HEK293T (cell line): ENCODE measurements at regions not wholly inside any gene's neighbourhood (a gene's known extent, or its start where the extent isn't known, plus 50 kb on each side); places are given as distances from the start of the nearest gene placed in this dataset.

ENCODE experiments used
- ARNT ChIP-seq: fragments of 450-650 bp; IDR thresholded peaks from 2 replicates; pipeline ENCODE4 v1.6.1; 2017; ENCODE audit warnings: mild to moderate bottlenecking
- BHLHE40 ChIP-seq: fragments of 450-650 bp; IDR thresholded peaks from 2 replicates; pipeline ENCODE4 v1.6.1; 2016; ENCODE audit warnings: mild to moderate bottlenecking, moderate library complexity, borderline replicate concordance
- CTBP1 ChIP-seq: fragments of 450-650 bp; IDR thresholded peaks from 2 replicates; pipeline ENCODE4 v1.6.1; 2016; ENCODE audit warnings: borderline replicate concordance
- ELF4 ChIP-seq: fragments of 450-650 bp; IDR thresholded peaks from 2 replicates; pipeline ENCODE4 v1.6.1; 2017; ENCODE audit warnings: antibody characterized with exemption
- FOXK2 ChIP-seq: fragments of 450-650 bp; IDR thresholded peaks from 2 replicates; pipeline ENCODE4 v1.6.1; 2016; ENCODE audit warnings: mild to moderate bottlenecking
- FOXM1 ChIP-seq: fragments of 450-650 bp; IDR thresholded peaks from 2 replicates; pipeline ENCODE4 v1.6.1; 2017; ENCODE audit warnings: mild to moderate bottlenecking, borderline replicate concordance
- HDGF ChIP-seq: fragments of 450-650 bp; IDR thresholded peaks from 2 replicates; pipeline ENCODE4 v1.6.1; 2017; ENCODE audit warnings: antibody characterized with exemption, borderline replicate concordance
- L3MBTL2 ChIP-seq: fragments of 450-650 bp; conservative IDR thresholded peaks from 2 replicates; pipeline ENCODE4 v1.6.1; 2016; ENCODE audit warnings: mild to moderate bottlenecking
- LEF1 ChIP-seq: fragments of 450-650 bp; IDR thresholded peaks from 2 replicates; pipeline ENCODE4 v1.6.1; 2017; ENCODE audit warnings: mild to moderate bottlenecking, borderline replicate concordance
- NFRKB ChIP-seq: fragments of 450-650 bp; IDR thresholded peaks from 2 replicates; pipeline ENCODE4 v1.6.1; 2016; ENCODE audit warnings: mild to moderate bottlenecking, moderate library complexity
- PKNOX1 ChIP-seq: fragments of 450-650 bp; IDR thresholded peaks from 2 replicates; pipeline ENCODE4 v1.6.1; 2016
- SP1 ChIP-seq: fragments of 450-650 bp; IDR thresholded peaks from 2 replicates; pipeline ENCODE4 v1.6.1; 2017
- SUZ12 ChIP-seq: fragments of 450-650 bp; IDR thresholded peaks from 2 replicates; pipeline ENCODE4 v1.6.1; 2016; ENCODE audit warnings: mild to moderate bottlenecking
- TARDBP ChIP-seq: fragments of 450-650 bp; IDR thresholded peaks from 2 replicates; pipeline ENCODE4 v1.6.1; 2016

- TF ChIP-seq ELF4 (no peak), L3MBTL2 (no peak), HDGF (no peak), PKNOX1 (no peak), CTBP1 (no peak), FOXM1 (no peak), SP1 (no peak), SUZ12 (no peak), FOXK2 (no peak), BHLHE40 (no peak), NFRKB (no peak), LEF1 (no peak), TARDBP (no peak), ARNT (no peak)
Measured at GRCh38 chr13:109867766-109868165, 81.4 kb upstream of the IRS2 start.
